Stimulated activated CD4-positive, alpha-beta T cell treated with anti-CD3 and anti-CD28 coated beads, Interleukin-4, amount 100 ng/mL, for 24 hours (primary cell): ENCODE measurements at regions not wholly inside any gene's neighbourhood (a gene's known extent, or its start where the extent isn't known, plus 50 kb on each side); places are given as distances from the start of the nearest gene placed in this dataset.
A peak's percentile ranks its signal among the peaks of the same experiment; 100 is the strongest.

Experiments
- DNase-seq: peaks from one replicate; pipeline ENCODE4 v3.0.0-alpha.2; 2020

DNA sequence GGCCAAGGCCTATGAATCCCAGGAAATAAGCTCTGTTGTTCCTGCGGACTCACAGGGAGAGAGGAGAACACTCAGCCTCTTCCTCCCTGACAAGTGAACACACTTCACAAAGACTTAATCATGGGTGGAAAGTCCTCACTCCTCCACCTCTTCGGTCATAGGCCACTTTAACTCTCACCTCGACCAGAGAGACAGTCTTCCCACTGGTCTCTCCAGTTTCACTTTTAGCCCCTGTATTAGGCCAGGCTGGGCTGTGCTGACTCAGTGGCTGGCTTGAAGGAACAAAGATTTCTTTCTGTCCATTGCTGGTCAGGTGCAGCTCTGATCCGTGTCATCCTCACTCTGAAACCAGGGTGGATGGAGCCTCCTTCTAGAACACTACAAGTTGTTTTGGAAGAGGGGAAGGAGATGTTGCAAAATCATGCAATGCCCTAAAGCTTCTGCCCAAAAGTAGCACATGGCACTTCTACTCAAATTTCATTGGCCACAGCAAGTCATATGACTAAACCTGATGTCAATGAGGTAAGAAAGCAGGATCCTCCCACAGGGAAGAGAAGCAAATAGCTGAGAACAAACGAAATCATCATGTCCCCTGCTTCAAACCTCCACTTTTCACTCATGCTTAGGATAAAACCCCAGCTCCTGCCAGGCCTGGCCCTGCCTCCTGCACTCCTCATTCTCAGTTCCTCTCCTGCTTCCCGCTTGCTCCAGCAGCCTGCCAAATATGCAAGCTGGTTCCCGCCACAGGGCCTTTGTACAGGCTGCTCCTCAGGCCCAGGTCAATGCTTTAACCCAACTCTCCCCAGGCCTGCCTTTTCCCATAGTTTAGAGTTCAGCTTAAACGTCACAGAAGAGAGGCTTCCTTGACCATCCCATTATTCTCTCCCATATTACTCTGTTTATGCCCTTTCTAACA lies 150.5 kb upstream of the RUNX3 start:
- DNase-seq, result no peak

- DNase-seq, result no peak
These were observed 149.0 kb upstream of the RUNX3 start for GRCh38 chr1:25079048-25079447.

GRCh38 chr1:25074351-25075227 lies 144.5 kb upstream of the RUNX3 start:
- DNase-seq, result no peak

GRCh38 chr1:25073640-25074270 lies 143.7 kb upstream of the RUNX3 start:
- no peak for DNase-seq

GRCh38 chr1:25072461-25072860 lies 142.4 kb upstream of the RUNX3 start:
- no peak for DNase-seq

DNA sequence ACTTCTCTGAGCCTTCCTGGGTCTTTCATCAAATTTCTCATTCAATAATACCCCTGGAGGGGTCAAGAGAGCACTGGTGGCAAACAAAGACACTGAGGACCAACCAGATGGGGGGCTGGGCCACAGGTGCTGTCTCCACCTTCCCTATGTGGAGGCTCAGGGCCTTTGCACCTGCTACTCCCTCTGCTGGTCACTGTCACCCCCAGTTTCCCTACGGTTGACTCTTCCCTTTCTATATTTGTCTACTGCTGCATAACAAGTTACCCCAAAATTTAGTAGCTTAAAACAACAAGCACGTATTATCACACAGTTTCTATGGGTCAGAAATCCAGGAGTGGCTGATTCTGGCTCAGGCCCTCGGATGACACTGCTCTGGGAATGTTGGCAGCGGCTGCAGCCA lies 138.8 kb upstream of the RUNX3 start:
- DNase-seq, result peak; percentile 15

DNA sequence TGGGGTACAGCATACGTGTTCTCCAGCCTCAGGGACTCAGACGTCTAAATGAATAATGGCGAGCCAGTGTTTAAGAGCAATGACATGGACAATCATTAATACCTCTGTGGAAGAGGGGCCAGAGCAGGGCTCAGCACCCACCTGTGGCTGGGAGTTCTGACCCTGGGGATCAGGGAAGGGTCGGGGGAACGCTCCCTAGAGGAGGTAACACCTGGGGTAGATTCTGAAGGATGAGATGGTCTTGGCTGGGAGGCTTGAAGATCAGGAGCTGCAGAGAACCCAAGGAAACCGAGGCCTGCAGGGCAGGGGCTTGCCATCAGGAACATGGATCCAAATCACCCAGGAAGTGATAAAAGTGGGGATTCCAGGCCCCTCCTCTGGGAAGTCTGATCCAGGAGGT lies 138.2 kb upstream of the RUNX3 start:
- no peak for DNase-seq

- no peak for DNase-seq
These were observed 137.6 kb upstream of the RUNX3 start for GRCh38 chr1:25067518-25068251.

DNA sequence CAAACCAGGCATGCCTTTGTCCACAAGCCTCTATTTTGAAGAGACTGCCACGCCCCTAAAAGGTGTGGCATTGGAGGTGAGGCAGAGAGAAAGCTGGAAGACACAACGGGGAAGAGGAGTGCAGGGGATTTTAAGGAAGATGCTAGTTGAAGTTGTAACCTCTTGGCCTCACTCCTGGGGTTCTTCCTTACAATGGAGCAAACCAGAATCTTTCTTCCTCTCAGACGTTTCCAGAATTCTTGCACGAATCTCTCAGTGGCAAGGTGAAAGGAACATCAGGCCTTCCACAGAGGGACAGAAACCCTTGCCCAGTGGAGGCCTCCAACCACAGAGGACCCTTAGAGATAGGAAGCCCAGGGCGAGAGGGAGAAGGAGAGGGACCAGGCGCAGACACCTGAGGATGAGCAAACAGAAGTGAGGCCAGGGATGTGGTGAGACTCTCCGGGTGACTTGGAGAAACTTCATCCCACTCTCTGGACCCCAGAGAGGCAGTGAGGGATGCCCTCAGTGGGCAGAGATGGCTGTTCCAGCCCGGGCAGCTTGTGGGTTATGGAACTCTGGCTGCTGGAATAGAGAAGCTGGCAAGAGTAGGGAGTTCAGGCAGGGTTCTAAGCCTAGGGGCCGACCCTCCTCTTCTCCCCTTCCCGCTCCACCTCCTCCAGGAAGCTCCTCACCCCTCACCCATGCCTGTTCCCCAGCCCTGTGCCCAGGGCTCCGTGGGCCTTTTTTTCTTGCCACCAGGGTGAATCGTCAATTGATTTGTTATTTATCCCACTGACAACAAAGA lies 136.8 kb upstream of the RUNX3 start:
- no peak for DNase-seq

GRCh38 chr1:25066256-25066655 lies 136.2 kb upstream of the RUNX3 start:
- no peak for DNase-seq

- DNase-seq, result no peak
These were observed 135.7 kb upstream of the RUNX3 start for GRCh38 chr1:25065795-25066238.

DNA sequence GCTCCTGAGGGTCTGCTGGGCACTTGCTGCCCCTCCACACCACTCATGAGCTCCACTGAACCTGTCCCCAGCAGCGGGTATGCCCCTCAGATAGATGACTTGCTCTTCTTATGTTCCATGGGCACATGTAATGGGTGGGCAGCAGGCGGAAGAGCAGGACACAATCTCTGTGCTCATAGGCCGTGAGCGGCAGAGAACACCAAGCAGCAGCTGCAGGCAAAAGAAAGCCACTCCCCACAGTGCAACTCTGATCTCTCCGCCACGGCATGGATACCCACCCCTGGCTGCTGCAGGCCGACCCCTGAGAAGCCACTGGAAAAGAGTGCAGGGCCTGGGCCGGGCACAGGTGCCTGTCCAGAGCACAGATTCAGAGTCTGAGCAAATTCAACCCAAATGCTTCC lies 135.2 kb upstream of the RUNX3 start:
- no peak for DNase-seq

DNA sequence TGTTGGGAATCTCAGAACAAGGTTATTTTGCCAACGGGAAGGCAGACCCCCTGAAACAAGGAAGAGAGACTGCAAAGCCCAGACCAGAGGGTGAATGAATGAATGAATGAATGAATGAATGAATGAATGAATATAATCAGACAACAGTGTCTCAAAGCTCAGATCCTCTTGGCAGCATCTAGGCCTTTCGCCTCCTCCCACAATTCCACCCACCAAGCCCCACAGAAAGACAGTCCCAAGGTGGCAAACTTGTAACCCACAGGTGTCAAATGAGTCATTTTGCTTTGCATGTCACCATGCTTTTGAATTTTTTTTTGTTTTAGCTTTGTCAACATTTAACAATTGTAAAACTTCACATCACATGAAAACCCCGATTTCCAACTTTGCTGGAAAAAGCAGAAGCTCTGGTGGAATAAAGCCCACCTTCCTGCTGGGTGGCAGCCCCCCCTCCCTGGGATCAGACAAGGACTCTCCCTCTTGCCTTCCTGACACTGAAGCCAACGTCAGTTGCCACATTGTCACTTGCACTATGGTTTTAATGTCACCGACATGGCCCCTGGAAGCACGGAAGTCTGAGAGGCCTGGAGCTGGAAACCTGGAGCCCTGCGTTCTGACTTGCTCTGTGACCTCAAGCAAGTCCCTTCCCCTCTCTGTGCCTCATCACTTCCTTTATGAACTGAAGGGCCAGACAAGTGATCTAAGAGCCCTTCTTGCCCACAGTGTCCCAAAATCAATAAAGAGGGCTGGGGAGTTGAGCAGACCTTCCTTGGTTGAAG lies 134.6 kb upstream of the RUNX3 start:
- peak; percentile 38 for DNase-seq

DNA sequence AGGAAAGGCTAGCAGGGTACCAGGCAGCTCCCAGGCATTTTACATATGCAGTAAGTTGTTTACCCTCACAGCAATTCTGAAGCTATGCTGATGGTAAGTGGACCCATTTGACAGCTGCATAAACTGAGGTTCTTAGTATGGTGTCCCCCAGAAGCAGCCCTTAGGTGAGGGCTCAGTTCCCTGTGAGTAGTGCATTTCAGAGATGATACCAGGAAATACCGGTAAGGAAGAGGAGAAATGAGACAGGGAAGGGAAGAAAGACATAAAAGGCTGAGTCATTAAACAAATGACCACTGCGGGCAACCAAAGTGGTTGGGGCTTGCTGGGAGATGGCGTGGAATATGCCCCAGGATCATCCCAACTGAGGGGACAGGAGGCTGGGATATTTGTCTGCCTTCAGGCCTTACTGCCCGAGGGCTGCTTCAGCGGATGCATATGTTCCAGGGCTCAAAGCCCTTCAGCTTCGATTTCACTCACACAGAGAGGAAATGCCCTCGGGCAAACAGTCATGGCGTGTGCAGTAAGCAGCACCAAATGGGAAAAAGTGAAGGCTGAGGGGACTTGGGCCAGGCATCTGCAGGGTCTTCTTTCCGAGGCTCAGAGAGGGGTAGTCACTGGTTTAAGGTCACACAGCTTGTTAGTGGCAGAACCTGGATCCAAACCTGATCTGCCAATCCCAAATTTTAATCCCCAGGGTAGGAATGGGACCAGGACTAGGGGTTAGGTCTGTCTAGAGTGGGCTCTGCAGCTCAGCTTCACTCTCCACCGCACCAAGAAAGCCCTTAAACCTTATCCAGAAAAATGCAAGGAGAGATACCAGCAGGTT lies 133.7 kb upstream of the RUNX3 start:
- no peak for DNase-seq

- DNase-seq, result no peak
These were observed 132.7 kb upstream of the RUNX3 start for GRCh38 chr1:25062621-25063255.

DNA sequence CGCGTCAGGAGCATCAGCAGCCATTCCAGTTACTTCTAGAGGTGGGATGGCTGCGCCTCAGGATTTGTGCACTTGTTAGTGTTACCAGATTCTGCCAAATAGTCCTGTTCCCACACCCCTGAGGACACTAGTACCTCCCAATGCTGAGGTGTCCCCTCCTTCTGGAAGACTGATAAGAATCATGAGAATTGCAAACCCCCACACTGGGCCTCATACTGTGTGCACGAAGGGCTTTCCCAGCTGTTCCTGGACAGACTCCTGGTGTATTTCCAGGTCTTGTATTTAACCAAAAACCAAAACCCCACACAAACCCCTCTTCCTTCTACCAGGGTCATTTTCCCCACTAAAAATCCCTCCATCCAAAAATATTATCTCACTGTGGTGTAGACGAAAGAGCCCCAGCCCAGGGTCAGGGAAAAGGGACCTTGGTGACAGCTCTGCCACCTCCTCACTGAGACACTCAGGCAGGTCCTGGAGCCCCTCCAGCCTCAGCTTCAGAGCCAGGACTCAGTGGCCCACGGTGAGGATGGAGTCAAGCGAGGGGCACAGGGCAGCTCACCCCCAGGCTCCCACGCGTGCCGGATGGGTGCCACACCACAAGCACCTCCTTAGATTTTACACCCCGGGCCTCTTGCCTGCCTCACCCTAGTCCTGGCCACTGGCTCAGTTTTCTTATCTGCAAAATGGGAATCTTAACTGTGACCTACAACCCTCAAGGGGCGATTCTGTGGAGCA lies 131.4 kb upstream of the RUNX3 start:
- DNase-seq, result no peak

DNA sequence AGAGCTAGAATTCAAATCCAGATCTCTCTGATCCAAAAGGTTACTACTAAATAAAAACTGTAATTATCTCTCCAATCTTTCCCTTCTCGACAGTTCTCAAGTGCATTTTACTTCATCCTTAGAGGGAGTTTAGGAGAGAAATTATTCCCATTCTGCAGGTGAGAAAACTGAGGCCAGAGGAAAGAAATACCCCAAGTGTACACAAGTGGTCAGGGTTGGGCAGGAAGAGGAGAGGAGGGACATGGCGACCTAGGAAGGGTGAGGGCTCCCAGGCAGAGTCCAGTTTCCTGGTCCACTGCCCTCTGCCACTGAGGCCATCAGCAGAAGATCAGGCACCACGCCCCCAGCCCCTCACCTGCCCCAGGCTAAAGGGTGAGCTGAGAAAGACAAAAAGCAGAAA lies 127.1 kb upstream of the RUNX3 start:
- DNase-seq, result no peak

- DNase-seq, result no peak
These were observed 126.5 kb upstream of the RUNX3 start for GRCh38 chr1:25056536-25056935.

- no peak for DNase-seq
These were observed 125.9 kb upstream of the RUNX3 start for GRCh38 chr1:25055961-25056360.
